ENCODE measurements at regions not wholly inside any gene's neighbourhood (a gene's known extent, or its start where the extent isn't known, plus 50 kb on each side); places are given as distances from the start of the nearest gene placed in this dataset.

- H3K4ac ChIP-seq (replicated peaks; ENCODE audit: insufficient read length, low read depth, low read length) = no peak overlapping the region
- ChIA-PET CTCF (ENCODE audit: partially characterized antibody) (interaction anchor here (1.2 kb wide), 1 partner anchor 76 kb away, joined by 3 read pairs; no protein-coding TSS in a partner anchor), POLR2A (ENCODE audit: partially characterized antibody) (no interaction called here)
- H3K4me1 ChIP-seq (replicated peaks in 1 of 4; ENCODE audit: control insufficient read depth in 3 of 4, insufficient read depth in 4 of 4, low read length in 3 of 4) = no peaks in the 10 kb centered on the region
- no peak overlapping the region for H3K4me2 ChIP-seq (ENCODE audit: insufficient read depth in 1 of 2, low read depth in 2 of 2, low read length in 2 of 2)
- no peak overlapping the region for H2BK120ac ChIP-seq (replicated peaks; ENCODE audit: low read depth, low read length)
- FAIRE-seq (no peak), DNase-seq (ENCODE audit: low read depth in 1 of 2, low spot score in 2 of 2) (no peak)
- H3K23ac ChIP-seq (ENCODE audit: insufficient read length) = no peak overlapping the region
- no peaks in the 10 kb centered on the region; the same call in 1 of the 2 replicates for H3K23me2 ChIP-seq (ENCODE audit: low read depth, low read length)
- H3K27ac ChIP-seq (ENCODE audit: low read depth, low read length) = no peak overlapping the region
- no peak overlapping the region for H4K91ac ChIP-seq (replicated peaks; ENCODE audit: insufficient read length, low read length)
- H3K27me3 ChIP-seq (replicated peaks in 1 of 4; ENCODE audit: control insufficient read depth in 3 of 4, extremely low read depth in 1 of 4, insufficient read depth in 3 of 4, low read length in 3 of 4) = no peaks in the 10 kb centered on the region
- no peak overlapping the region for H2BK15ac ChIP-seq (ENCODE audit: low read length)
- no peak overlapping the region for H2AK5ac ChIP-seq (ENCODE audit: low read depth, low read length)
- H2BK12ac ChIP-seq (ENCODE audit: low read depth, low read length) = no peak overlapping the region
- H3K9ac ChIP-seq (replicated peaks in 1 of 4; ENCODE audit: extremely low read depth in 1 of 4, low read depth in 3 of 4, low read length in 3 of 4) = no peak overlapping the region
- no peak overlapping the region for H2AFZ ChIP-seq (ENCODE audit: low read length)
- no peak overlapping the region for H3K56ac ChIP-seq (replicated peaks; ENCODE audit: insufficient read length, low read depth, low read length)
- H2BK5ac ChIP-seq (ENCODE audit: low read depth, low read length) = no peak overlapping the region
- H3K14ac ChIP-seq (ENCODE audit: insufficient read length) = no peak overlapping the region
- no peaks in the 10 kb centered on the region for H3K79me2 ChIP-seq (ENCODE audit: control insufficient read depth in 1 of 2, insufficient read depth in 2 of 2, low read length in 2 of 2)
- no peaks in the 10 kb centered on the region for H3K79me1 ChIP-seq (ENCODE audit: low read depth, low read length)
- no peaks in the 10 kb centered on the region for H3K9me3 ChIP-seq (ENCODE audit: insufficient read depth in 2 of 2, low read depth in 1 of 2, low read length in 1 of 2)
- H3K36me3 ChIP-seq (ENCODE audit: control insufficient read depth in 2 of 4, insufficient read depth in 4 of 4, low read length in 3 of 4) = no peaks in the 10 kb centered on the region
- no peak overlapping the region for H3K18ac ChIP-seq (ENCODE audit: extremely low read depth, low read length)
- no peak overlapping the region for H3K4me3 ChIP-seq (ENCODE audit: extremely low read depth in 1 of 4, insufficient read depth in 2 of 4, low read depth in 3 of 4, low read length in 4 of 4)
- H2BK20ac ChIP-seq (ENCODE audit: low read length) = no peak overlapping the region
- 72% methylated on average over 2 of the region's 2 CpGs; no CpG with 5 or more reads in 1 of the 2 experiments for WGBS, 2 experiments (ENCODE audit: extremely low coverage in 1 of 2, insufficient coverage in 1 of 2, insufficient read length in 1 of 2, insufficient replicate concordance in 2 of 2, low coverage in 1 of 2, low lambda C conversion rate in 2 of 2, missing lambda C conversion rate in 1 of 2)
- H4K8ac ChIP-seq (ENCODE audit: extremely low read depth, insufficient read depth, low read length) = no peak overlapping the region
- H4K5ac ChIP-seq (ENCODE audit: insufficient read length, low read depth, low read length) = no peak overlapping the region
- no peaks in the 10 kb centered on the region for H4K20me1 ChIP-seq (replicated peaks in 1 of 2; ENCODE audit: control insufficient read depth in 1 of 2, insufficient read depth in 2 of 2, low read length in 2 of 2)
- TF ChIP-seq EGR1 (IDR thresholded peaks at IDR 0.05; ENCODE audit: borderline replicate concordance, low read depth, low read length) (no peak), TBP (IDR thresholded peaks at IDR 0.05; ENCODE audit: low read depth, low read length) (no peak), SAP30 (IDR thresholded peaks at IDR 0.05; ENCODE audit: insufficient read depth, insufficient replicate concordance, low read length) (no peak), RBBP5 (IDR thresholded peaks at IDR 0.05; ENCODE audit: borderline replicate concordance, low read depth, low read length) (no peak), KDM1A (IDR thresholded peaks at IDR 0.05; ENCODE audit: borderline replicate concordance, low read length) (no peak), CBX5 (IDR thresholded peaks at IDR 0.05; ENCODE audit: low read depth, low read length) (no peak), RFX5 (IDR thresholded peaks at IDR 0.05; ENCODE audit: borderline replicate concordance, low read depth, low read length) (no peak), ATF3 (IDR thresholded peaks at IDR 0.05; ENCODE audit: insufficient read depth, low read depth, low read length) (no peak), SIRT6 (IDR thresholded peaks at IDR 0.05; ENCODE audit: low read length) (no peak), CTBP2 (IDR thresholded peaks at IDR 0.05; ENCODE audit: borderline replicate concordance, insufficient read depth, insufficient read length, low read length) (no peak), KDM5A (IDR thresholded peaks at IDR 0.05; ENCODE audit: low read length) (no peak), MAFK (IDR thresholded peaks at IDR 0.05; ENCODE audit: low read depth, low read length) (no peak)
- TF ChIP-seq, protein P1, sequence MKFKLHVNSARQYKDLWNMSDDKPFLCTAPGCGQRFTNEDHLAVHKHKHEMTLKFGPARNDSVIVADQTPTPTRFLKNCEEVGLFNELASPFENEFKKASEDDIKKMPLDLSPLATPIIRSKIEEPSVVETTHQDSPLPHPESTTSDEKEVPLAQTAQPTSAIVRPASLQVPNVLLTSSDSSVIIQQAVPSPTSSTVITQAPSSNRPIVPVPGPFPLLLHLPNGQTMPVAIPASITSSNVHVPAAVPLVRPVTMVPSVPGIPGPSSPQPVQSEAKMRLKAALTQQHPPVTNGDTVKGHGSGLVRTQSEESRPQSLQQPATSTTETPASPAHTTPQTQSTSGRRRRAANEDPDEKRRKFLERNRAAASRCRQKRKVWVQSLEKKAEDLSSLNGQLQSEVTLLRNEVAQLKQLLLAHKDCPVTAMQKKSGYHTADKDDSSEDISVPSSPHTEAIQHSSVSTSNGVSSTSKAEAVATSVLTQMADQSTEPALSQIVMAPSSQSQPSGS (IDR thresholded peaks at IDR 0.05; ENCODE audit: low read length) = no peak
Observed at GRCh38 chr7:92956575-92956974, 120.2 kb upstream of the CDK6 start.
